GM12873 (cell line): ENCODE measurements at regions not wholly inside any gene's neighbourhood (a gene's known extent, or its start where the extent isn't known, plus 50 kb on each side); places are given as distances from the start of the nearest gene placed in this dataset.

Experiments
- TF ChIP-seq, protein P1 (sequence below): IDR thresholded peaks from 2 replicates; pipeline ENCODE4 v1.5.1; 2012; ENCODE audit warnings: low read depth, mild to moderate bottlenecking, moderate library complexity, low read length, control low read depth; ENCODE audit not compliant: insufficient read depth; ENCODE audit errors: missing control alignments

DNA sequence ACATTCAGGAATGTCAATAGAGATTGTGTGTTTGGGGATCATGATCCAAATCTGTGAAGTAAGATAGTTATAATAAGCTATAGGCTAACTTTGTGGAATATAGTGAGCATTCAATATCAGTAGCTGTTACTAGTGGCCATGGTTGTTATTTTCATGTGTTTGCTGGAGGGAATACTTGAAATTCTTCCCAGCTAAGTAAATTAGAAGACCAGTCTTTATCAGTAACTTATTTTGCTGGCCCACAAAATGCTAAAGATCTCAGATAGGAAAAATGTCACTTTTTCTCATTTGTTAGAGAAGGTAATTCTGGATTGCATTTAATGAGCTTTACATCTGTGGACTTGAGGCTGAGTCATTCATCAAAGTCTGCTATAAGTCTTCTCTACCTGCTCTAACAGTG is 156.1 kb upstream of the LRRC7 start:
- TF ChIP-seq, protein P1, sequence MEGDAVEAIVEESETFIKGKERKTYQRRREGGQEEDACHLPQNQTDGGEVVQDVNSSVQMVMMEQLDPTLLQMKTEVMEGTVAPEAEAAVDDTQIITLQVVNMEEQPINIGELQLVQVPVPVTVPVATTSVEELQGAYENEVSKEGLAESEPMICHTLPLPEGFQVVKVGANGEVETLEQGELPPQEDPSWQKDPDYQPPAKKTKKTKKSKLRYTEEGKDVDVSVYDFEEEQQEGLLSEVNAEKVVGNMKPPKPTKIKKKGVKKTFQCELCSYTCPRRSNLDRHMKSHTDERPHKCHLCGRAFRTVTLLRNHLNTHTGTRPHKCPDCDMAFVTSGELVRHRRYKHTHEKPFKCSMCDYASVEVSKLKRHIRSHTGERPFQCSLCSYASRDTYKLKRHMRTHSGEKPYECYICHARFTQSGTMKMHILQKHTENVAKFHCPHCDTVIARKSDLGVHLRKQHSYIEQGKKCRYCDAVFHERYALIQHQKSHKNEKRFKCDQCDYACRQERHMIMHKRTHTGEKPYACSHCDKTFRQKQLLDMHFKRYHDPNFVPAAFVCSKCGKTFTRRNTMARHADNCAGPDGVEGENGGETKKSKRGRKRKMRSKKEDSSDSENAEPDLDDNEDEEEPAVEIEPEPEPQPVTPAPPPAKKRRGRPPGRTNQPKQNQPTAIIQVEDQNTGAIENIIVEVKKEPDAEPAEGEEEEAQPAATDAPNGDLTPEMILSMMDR: no peak

- TF ChIP-seq, protein P1: no peak
Measured at GRCh38 chr1:69413129-69413528, 154.6 kb upstream of the LRRC7 start.

- TF ChIP-seq, protein P1: no peak
Measured at GRCh38 chr1:69414574-69414973, 153.1 kb upstream of the LRRC7 start.

GRCh38 chr1:69421286-69421685 is 146.4 kb upstream of the LRRC7 start:
- TF ChIP-seq, protein P1: no peak

- TF ChIP-seq, protein P1: no peak
Measured at GRCh38 chr1:69425871-69426270, 141.9 kb upstream of the LRRC7 start.

DNA sequence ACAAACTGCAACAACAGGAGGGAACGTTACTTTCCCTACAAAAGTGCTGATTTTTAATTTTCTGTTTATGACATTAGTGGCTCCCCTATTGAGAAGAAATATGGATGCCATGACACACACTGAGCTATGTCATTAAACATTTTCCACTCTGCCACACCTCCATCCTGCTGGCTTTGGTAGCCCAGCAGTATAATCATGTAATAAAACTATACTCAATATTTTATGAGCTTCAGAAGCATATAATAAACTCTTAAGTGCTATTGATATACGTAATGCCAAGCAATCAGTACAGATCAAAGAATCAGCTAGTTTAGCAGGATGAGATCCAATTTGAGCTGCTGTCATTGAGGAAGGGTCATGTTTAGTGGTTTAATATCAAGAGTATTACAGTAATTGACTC is 141.3 kb upstream of the LRRC7 start:
- TF ChIP-seq, protein P1: no peak

- TF ChIP-seq, protein P1: no peak
Measured at GRCh38 chr1:69433073-69433472, 134.6 kb upstream of the LRRC7 start.

GRCh38 chr1:69436151-69436550 is 131.6 kb upstream of the LRRC7 start:
- TF ChIP-seq, protein P1: no peak
